ENCODE measurements at regions not wholly inside any gene's neighbourhood (a gene's known extent, or its start where the extent isn't known, plus 50 kb on each side); places are given as distances from the start of the nearest gene placed in this dataset.
A peak's percentile ranks its signal among the peaks of the same experiment; 100 is the strongest.
"Not testable (repeated sequence)": the region's sequence is repeated elsewhere in the genome, so short reads cannot be mapped to it uniquely, and the experiment has no call there.

DNA sequence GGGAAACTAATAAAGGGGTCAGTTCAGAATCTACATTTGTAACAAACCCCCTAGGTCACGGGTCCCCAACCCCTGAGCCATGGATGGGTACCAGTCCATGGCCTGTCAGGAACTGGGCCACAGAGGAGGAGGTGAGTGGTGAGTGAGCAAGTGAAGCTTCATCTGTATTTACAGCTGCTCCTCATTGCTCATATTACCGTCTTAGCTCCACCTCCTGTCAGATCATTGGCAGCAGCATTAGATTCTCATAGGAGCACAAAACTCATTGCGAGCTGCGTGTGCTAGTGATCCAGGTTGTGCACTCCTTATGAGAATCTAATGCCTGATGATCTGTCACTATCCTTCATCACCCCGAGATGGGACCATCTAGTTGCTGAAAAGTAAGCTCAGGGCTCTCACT, 88.4 kb upstream of the MPP7 start:
- DNase-seq (ENCODE audit: low read depth in 2 of 2): no peak

DNA sequence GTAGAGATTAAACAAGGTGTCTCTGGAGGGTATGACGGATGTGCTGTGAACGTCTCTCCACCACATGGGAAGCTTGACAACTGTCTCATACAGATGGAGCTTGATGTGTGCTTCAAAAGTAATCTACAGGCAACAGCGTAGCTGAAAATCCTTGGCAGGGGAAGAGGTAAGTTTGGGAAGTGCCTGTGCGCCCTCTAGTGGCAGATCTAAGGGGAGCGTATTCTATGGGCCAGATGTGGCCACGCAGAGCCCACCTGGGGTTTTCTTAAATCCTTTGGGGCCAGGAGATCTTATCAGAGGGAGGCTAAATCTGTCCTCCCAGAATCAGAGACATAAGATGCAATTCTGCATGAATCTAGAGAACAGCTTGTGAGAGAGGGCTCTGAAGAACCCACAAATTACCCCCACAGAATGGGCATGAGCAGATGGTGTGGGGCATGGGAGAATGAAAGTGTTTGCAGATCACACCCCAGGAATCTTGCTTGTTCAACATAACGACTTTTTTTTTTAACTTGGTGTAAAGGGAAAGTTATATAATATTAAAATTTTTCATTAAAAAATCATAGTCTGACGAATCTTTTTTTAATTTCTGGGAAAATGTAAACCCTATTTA, 91.2 kb upstream of the MPP7 start:
- DNase-seq (ENCODE audit: low read depth in 2 of 2): peak; percentile 23 to 29

DNA sequence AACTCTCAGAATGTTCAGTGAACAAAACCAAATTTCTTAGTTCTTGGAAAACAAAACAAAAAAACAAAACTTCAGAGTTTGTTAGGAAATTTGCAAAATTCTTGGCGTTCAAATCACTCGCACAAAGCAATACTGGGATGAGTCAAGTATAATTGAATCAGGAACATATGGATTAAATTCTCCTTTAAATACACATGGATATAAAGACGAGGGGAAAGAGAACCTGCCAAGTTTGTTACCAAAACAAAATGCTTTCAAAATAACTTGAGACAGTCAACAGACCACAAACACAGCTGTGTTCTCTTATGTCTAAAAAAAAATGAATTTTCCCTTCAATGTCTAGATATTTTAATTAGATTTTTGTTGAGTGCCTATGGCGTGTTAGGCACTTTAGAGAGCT, 93.5 kb upstream of the MPP7 start:
- DNase-seq (ENCODE audit: low read depth in 2 of 2): no peak

DNA sequence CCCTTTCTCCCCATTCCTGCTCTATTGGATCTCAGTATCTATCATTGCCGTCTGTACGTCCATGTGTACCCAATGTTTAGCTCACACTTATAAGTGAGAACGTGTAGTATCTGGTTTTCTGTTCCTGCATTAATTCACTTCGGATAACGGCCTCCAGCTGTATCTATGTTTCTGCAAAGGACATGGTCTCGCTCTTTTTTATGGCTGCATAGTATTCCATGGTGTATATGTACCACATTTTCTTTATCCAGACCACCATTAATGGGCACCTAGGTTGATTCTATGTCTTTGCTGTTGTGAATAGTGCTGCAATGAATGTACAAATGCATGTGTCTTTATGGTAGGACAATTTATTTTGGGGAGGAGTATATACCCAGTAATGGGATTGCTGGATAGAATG, 94.4 kb upstream of the MPP7 start:
- no peak for DNase-seq (ENCODE audit: low read depth in 2 of 2)

DNA sequence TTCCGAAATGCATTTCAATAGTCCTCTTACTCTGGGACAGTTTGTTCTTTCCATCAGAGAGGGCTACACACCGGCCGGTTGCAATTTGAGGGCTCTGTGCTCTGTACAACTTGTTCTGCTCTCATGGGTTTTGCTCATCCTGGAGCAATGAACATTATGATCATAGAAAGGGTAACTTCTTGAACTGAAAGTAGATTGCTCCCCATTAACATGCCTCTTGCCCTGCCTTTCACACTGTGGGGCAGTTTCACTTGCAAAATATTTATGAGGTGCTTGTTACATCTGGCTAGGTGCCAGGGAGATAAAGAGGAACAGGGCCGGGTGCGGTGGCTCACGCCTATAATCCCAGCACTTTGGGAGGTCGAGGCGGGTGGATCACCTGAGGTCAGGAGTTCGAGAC, 97.3 kb upstream of the MPP7 start:
- no peak for DNase-seq (ENCODE audit: low read depth in 2 of 2)

DNA sequence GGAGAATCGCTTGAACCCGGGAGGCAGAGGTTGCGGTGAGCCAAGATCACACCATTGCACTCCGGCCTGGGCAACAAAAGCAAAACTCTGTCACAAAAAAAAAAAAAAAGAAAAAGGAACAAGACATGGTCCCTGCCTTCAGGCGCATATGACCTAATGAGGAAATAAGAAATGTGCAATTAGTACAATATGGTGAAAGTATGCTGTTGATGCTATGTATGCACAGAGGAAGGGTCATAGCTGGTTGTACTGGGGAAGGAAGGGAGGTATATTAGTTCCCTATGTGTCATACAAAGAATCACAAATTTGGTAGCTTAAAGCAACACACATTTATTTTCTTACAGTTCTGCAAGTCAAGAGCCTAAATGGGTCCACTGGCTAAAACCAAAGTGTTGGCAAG, 97.8 kb upstream of the MPP7 start:
- DNase-seq (ENCODE audit: low read depth in 2 of 2): no peak

DNA sequence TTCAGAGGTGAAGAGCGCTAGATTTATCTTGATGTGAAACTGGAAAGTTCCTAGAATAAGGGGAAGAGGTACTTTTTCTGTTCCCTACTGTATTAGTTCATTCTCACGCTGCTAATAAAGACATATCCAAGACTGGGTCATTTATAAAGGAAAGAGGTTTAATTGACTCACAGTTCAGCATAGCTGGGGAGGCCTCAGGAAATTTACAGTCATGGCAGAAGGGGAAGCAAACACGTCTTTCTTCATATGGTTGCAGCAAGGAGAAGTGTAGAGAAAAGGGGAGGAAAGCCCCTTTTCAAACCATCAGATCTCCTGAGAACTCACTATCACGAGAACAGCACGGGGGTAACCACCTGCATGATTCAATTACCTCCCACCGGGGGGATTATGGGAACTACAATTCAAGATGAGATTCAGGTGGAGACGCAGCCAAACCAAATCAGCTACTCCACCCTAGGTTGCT, 99.8 kb upstream of the MPP7 start:
- not testable (repeated sequence) for DNase-seq (ENCODE audit: low read depth in 2 of 2)

DNA sequence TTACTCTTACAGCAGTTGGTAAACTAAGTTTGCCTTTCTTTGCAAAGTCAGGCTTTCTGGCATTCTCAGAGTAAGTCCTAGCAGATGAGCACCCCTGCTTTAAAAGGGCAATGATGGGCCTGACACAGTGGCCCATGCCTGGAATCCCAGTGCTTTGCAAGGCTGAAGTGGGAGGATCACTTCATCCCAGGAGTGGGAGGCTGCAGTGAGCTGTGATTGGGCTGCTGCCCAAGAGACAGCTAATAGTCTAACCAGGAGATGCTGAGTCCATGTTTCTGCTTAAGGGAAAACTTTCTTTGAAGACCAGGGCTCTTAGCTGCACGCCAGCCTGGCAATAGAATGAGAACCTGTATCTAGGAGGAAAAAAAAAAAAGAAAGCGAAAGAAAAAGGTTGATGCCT, 100.2 kb upstream of the MPP7 start:
- DNase-seq (ENCODE audit: low read depth in 2 of 2): no peak

DNA sequence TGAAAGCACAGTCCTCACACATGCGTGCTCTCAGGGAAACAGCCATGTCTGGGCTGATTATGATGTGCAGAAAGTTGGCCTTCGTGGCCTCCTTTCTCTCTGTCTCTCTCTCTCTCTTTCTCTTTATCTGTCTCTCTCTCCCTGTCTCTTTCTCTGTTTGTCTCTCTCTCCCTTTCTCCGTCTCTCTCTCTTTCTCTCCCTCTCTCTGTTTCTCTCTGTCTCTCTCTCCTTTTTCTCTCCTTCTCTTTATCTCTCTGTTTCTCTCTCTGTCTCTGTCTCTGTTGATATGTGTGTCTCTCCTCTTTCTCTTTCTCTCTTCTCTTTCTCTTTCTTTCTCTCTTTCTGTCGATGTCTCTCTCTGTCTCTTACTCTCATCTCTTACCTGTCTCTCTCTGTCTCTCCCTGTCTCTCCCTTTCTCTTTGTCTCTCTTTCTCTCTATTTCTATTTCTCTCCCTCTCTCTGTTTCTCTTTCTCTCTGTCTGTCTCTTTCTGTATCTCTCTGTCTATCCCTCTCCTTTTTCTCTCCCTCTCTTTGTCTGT, 105.4 kb upstream of the MPP7 start:
- DNase-seq (ENCODE audit: low read depth in 2 of 2): no peak

DNA sequence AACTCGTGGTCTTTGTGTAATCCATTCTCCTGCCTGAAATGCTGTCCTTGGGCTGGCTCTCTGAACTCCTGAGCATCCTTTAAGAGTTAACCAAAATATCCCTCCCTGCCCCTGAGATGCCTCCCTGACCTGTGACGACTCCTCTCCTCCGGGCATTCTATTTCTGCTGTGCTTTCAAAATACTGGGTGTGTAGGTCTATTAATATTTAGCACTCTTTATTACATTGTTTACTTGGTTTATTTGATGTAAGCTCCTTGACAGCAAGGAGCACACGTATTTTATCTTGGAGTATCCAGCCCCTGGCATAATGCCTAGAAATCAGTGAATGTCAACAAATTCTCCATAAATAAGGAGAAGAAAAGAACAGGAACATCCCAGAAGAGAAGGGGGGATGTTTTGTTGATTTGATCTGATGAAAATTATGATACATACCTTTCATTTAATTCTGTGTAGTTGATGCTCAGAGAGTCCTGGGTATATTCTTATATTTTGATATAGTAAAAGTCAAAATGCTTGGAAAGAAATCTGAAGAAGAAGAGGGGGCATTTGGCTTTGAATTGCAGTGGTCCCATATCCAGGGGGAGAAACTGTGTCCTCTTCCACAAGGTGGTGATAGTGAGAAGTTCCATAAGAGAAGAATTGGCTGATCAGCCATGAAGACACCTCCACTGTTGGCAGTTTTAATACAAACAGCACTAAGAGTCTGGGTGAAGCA, 107.7 kb upstream of the MPP7 start:
- no peak for DNase-seq (ENCODE audit: low read depth in 2 of 2)

DNA sequence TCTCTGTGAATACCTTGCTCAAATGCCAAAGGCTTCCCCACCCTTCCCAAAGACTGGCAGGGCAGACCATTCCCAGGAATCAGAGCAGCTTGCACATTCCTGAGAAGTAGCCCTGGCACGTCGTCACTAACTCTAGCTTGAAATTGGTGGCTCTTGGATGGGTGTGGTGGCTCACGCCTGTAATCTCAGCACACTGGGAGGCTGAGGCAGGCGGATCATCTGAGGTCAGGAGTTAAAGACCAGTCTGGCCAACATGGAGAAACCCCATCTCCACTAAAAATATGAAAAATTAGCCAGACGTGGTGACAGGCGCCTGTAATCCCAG, 108.2 kb upstream of the MPP7 start:
- no peak for DNase-seq (ENCODE audit: low read depth in 2 of 2)

DNA sequence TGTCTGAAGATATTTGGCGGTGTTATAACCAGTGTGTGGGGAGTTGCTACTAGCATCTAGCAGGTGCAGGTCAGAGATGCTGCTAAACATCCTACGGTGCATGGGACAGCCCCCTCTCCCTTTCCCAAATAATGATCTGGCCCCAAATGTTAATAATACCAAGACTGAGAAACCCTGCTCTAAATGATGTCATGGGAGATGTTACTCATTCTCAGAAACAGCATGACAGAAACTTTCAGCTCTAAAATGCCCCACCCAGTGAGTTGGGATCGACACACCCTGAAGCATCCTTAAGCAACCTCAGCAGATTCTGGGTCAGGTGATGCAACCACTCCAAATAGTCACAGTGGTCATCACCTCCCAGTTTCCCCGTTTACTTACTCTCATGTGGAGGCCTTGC, 108.8 kb upstream of the MPP7 start:
- DNase-seq (ENCODE audit: low read depth in 2 of 2): peak; percentile 11 to 15

DNA sequence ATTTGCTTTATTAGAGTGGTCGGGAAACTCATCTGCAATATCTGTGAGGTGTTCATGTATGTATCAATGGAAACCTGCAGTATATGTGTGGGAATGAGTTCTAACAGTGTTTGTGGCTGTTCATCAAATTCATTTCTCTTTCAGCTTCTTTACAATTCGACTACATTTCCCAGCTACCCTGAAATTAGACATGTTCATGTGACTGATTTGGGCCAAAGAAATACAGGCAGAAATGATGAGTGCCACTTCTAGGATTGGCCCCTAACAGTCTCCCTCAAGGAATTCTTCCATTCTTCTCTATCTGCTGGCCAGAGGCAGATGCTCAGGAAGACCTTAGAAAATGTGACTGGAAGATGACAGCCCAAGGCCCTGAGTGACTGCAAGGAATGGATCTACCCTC, 114.8 kb upstream of the WAC start:
- DNase-seq (ENCODE audit: low read depth in 2 of 2): no peak

DNA sequence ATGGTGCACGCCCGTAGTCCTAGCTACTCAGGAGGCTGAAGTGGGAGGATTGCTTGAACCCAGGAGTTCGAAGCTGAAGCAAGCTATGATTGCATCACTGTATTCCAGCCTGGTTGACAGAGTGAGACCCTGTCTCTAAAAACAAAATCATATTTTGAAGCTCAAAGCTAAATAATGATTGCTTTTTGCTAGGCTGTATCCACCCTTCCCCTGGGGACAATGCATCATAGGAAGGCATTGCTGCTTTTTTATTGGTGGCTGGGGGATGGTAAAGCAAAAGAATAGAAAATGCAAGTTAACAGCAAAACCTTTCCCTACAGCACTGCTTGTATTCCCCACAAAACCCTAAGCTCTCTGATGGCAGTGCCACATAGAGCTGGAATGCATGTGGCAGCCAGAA, 107.5 kb upstream of the WAC start:
- DNase-seq (ENCODE audit: low read depth in 2 of 2): no peak

DNA sequence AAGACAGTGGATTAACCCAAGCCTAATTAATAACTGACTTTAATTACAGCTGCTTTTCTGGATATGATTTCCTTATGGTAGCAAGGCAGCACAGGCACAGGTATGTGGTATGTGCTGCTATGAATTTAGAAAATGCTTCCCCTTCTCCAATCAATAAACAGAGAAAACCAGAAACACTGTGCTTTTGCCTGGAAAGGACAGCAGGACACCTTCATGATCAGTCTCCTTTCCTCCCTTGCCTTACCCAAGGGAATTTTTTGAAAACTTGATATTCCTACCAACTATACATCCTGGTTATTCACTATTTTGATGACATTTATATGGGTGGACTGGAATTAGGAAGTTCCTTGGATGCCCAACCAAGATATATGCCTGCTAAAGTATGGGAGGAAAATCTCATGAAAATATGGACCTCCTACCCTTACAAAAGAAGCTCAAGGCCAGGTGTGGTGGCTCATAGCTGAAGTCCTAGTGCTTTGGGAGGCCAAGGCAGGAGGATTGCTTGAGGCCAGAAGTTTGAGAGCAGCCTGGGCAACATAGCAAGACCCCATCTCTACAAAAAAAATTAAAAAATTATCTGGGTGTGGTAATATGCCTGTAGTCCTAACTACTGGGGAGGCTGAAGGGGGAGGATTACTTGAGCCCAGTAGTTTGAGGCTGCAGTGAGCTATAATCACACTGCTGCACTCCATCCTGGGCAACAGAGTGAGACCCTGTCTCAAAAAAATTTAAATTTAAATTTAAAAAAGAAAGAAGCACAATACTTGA, 106.3 kb upstream of the WAC start:
- no peak for DNase-seq (ENCODE audit: low read depth in 2 of 2)

DNA sequence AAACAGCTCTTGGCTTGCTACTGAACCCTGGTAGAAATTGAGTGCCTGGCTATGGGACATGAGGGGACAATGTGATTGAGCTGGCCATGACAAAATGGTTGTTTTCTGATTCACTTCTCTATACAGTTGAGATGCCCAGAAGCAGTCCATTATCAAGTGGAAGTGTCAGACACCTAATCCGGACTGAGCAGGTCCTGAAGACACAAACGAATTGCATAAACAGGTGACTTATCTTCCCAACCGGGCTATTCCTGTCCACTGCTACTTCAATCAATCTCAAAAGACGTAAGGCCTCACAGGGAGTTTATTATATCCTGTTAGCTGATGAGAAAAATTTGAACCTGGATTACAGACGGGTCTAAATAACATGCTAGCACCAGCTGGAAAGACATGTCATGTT, 105.5 kb upstream of the WAC start:
- no peak for DNase-seq (ENCODE audit: low read depth in 2 of 2)

DNA sequence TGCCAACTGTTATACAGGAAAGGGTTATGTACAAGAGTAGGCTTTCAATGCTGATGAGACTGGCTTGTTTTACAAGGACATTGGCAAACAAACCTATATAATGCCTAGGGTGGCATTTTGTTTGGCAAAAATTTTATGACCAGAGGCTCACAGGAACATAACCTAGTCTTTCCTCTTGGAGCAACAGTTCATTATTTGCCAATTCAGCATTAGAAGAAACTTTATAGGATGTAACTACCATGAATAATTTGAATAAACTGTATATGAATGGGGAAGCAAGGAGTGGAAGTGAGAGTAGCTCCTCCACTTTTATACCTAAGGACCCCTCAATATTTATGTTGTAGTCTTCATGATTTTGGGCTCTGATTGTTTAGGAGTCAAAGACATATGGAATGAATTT, 103.9 kb upstream of the WAC start:
- DNase-seq (ENCODE audit: low read depth in 2 of 2): no peak

DNA sequence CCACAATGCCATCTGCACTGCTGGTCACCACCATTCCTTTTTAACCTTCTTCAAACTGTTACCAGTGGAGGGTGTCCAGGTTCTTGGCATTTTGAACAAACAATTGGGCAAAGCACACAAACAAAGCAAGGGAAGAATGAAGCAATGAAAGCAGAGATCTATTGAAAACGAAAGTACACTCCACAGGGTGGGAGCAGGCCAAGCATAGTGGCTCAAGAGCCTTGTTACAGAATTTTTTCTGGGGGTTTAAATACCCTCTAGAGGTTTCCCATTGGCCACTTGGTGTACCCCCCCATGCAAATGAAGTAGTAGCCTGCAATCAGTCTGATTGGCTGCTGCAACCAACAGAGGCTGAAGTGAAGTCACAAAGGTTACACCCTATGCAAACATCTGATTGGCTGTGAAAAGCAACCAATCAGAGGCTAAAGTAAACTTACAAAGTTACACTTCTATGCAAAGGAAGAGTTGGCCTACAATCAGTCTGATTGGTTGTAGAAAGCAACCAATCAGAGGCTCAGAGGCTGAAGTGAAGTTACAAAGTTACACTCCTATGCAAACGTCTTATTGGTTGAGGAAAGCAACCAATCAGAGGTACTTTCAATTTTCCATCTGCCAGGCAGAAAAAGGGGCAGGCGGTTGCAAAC, 103.2 kb upstream of the WAC start:
- no peak for DNase-seq (ENCODE audit: low read depth in 2 of 2)

DNA sequence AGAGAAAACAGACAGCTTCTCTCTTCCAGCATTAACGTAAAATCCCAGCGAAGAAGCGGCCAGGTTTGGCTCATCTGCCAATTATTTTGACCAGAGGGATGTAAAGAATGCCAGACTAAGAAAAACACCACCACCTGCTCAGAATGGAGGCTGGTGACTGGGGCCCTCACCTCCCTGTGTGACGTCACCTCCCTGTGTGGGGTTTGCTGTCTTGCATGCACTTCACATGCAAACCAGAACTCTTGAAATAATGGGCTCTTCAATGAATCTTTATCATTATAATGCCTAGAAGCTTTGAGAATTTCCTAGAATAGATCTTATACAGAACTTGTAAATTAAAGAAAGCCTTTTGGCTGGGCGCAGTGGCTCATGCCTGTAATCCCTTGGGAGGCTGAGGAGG, 101.8 kb upstream of the WAC start:
- DNase-seq (ENCODE audit: low read depth in 2 of 2): no peak

DNA sequence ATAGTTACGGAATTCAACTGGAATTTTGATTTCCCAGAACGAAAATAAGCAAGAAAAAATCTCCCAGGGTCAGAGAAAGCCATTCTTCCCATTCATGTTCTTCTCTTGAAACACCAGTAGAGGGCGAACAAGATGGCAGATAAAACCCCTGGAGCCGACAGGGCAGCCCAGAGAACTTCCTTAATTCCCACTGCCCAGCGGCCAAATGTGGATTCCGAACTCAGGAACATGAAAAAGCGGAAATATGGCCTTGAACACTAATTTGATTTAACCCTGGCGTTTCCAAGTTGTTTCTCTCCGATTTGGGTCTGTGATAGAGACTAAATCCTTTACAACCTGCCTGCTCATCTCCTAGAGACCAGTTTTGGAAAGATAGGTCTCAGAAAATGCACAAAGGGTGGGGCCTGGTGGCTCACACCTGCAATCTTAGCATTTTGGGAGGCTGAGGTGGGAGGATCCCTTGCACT, 100.7 kb upstream of the WAC start:
- no peak for DNase-seq (ENCODE audit: low read depth in 2 of 2)

DNA sequence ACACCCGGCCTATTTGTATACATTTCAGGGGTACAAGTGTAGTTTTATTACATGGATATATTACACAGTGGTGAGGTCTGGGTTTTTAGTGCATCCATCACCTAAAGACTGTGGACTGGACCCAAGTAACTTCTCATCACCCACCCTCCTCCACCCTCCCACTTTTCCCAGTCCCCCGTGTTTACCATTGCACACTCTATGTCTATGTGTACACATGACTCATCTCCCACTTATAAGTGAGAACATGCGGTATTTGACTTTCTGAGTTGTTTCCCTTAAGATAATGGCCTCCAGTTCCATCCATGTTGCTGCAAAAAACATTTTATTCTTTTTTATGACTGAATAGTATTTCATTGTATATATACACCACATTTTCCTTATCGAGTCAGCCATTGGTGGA, 98.9 kb upstream of the WAC start:
- DNase-seq (ENCODE audit: low read depth in 2 of 2): no peak

DNA sequence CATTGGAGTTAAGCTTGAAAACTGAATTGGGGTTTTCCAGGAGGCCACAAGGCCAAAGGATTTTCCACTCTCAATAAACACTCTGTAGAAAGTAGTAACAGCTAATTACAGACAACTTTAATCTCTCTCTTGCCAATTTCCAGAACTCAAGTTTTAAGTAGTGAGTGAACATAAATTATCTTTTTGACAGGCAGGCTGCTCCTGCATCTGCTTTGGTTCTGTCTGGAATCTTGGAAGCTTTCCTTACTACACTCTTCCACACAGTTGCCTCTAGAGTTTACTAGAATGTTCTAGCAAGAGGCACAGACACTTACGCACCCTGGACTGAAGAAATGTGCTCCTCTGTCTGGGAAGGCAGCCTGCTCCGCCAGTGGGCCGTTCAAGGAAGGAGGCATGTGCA, 90.5 kb upstream of the WAC start:
- DNase-seq (ENCODE audit: low read depth in 2 of 2): no peak

Measured in stimulated activated CD8-positive, alpha-beta memory T cell treated with anti-CD3 and anti-CD28 coated beads, Interleukin-15, amount 100 ng/mL, for 48 hours (primary cell).